ENCODE measurements at regions not wholly inside any gene's neighbourhood (a gene's known extent, or its start where the extent isn't known, plus 50 kb on each side); places are given as distances from the start of the nearest gene placed in this dataset.
"Not testable (repeated sequence)": the region's sequence is repeated elsewhere in the genome, so short reads cannot be mapped to it uniquely, and the experiment has no call there.

DNA sequence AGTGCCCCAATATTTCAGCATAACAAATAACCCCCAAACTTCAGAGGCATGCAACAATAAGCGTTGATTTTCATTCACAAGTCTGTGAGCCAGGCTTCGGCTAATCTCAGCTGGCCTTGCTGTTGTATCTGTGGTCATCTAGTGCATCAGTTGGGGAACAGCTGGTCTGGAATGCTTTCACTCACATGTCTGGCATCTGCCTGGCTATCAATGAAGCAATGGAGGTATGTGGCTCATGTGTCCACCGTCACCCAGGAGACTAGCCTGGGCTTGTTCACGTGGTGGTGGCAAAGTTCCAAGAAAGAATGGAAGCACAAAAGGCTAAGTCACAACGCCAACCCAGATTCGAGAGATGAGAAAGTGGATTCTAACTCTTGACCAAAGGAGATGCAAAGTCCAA, 304.8 kb upstream of the ISX start:
- no peak for DNase-seq

DNA sequence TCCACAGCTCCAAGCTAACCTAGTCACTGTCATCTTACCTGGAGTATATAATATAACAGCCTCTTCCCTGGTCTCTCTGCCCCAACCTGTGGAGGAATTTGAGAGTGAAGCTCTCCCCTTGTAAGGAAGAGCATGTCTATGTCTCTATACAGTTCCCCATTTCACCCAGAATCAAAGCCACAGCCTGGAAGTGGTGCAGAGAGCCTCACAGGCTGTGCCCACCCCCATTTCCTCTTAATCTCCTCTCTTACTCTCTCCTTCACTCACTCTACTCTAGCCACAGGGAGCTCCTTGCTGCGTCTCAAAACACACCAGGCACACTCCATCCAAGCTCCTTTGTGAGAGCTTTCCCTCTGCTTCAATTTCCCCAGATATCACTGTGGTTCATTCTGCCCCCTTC, 302.5 kb upstream of the ISX start:
- no peak for DNase-seq

DNA sequence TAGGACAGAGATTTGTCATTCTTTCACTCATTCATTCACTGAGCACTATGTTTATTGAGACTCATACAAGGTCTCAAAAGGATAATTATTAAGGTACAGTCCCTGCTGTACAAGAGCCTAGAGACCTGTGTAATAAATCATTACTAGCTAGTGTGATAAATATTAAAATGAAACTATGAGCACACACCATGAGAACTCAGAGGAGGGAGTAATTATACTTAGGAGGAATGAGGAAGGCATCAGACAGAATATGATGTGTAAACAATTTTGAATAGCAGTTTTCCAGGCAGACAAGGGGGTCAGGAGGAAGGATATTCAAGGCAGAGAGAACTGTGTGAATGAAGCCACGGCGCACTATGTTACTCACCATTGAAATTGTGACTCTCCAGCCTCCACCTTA, 300.8 kb upstream of the ISX start:
- no peak for DNase-seq

DNA sequence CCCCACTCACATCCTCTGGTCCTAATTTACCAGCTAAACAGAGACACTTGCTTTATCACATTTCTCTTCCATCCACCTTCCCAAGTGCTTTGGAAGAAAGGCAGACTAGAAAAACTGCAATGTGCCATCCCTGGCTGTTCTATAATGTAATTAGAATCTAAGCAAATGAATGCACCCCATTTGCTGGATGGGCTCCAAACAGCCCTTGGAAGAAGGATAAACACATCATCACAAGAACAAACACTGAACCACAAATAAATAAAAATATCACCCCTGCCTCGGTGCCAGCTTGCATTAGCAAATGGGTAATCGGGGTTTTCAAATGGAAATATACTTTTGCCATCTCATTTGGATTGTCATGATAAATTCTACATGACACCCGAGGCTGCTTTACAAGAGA, 296.6 kb upstream of the ISX start:
- DNase-seq = no peak

DNA sequence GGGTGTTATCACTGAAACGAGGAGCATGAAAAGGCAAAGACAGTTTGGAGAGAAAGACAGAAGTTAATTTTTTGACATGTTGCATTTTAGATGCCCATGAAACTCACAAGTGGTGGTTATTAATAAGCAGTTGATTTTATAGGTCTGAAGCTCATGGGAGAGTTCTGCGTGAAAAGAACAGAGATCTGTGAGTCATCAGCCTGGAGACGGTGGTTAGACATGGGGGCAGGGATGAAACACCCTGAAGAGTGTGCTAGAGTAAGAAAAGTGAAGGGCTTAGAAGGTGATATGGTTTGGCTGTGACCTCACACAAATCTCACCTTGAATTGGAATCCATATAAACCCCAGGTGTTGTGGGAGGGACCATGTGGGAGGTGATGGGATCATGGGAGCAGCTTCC, 289.1 kb upstream of the ISX start:
- no peak for DNase-seq

DNA sequence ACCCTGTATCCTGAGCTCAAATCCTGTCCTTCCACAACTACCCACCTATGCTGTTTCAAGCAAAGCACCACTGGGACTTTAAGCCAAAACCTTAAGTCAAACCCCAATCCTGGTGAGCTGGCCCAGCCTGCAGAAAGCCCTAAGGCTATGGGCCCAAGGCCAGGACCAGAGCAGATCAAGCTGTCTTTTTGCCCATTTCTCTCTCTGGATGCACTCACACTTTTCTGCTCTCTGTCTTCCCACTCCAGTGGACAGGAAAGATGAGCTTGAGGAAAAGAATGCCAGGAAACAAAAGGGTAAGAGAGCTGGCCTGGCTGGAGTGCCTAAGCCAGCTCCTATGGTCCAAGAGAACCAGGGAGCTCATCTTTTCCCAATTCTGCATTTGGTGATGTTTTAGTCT, 284.3 kb upstream of the ISX start:
- DNase-seq = no peak

DNA sequence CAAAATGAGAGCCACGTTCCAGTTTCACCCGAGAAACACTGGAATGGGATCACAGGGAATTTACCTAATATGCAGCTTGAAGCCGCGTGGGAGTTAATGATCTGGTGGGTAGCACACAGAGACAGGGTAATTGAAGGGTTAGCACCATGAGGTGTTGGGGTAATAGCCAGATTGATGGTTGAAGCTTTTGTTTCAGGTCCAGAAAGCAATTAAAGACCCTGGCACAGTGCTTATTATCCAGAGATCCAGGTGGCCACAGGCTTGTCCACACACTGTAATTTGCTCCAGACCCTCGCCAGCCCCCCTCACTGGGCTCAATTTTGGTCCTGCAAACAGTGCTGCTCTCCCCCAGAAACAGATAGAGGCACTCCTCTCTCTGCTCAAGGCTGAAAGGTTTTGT, 282.5 kb upstream of the ISX start:
- DNase-seq = no peak

DNA sequence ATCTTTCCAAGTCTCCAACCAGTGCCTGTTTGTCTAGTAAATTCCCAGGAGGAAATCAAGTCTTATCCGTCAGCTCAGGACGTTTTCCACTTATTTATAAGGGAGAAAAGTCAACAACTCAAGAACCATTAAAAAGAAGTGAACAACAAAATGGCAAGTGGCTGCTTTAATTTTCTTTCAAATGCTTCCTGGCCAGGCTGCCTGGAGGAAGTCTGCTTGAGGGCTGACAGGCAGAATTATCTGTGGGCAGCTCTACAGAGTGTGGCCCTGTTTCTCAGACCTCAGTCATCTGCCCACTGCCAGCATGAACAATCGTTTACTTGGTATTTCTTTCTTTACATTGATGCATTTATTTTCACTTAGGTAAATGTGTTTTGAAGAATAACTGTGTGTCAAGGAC, 281.9 kb upstream of the ISX start:
- DNase-seq = no peak

DNA sequence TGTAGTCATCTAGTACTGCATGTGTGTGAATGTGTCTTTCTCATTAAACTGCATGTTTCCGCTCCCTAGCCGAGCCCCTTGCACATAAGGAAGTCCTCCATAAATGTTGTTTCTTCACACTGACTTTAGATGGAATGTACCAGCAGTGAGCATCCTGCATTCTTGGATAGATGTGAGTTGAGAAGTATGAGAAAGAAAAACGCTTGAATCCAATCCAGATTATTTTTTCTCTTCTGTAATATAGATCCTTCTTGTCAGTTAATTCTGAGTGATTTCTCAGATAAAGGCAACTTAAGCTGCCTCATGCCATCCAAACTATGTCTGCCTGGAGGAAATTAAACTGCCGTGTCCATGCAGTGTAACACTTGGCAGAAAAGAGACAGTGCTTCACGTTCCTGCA, 268.1 kb upstream of the ISX start:
- no peak for DNase-seq

DNA sequence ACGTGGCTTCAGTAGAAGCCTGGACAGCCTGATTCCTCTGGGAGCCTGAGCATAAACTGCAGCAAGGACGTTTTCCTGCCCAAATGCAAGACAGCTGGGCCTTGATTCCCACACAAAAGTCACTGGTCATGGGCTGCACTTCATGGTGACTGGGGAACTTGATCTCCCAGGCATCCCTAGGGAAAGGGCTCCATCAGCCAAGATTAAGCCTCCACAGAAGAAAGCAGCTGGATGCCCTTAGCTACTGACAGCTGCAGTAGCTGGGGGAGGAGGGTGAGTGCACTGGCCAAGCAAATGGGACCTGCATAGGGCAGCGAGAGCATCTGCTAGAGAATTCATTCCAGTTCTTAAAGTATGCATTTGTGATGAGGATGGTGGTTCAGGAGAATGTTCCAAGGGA, 267.4 kb upstream of the ISX start:
- no peak for DNase-seq

DNA sequence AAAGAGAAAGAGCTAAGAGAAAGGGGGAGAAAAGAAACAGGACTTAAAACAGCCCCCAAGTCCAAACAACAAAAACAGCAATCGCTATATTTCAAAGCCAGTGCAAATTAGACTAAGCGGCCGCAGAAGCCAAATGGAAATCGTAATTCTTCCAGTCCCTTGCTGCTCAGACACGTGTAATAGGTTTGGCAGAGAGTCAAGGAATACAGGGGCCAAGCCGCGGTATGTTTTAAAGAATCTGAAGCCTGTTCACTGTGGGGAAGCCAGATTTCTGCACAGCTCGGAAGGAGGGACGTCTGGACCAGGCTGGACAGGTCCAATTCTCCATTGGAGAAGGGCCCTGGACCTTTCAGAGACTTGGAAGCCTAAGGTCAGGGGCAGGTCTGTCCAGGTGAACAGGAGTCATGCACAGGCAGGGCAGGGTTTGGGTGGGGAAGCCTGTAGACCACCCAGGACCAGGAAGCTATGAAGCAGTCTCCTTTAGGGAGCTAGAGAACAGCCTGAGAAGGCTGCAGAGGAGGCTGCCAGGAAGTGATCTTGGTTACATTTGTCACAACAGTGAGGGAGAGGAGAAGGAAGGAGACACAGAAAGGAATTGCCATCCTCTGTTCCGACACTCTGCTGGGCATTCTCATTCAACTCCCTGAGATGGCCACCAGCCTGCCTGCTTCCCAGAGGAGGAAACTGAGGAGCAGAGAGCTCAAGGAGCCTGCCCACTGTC, 265.5 kb upstream of the ISX start:
- no peak for DNase-seq

DNA sequence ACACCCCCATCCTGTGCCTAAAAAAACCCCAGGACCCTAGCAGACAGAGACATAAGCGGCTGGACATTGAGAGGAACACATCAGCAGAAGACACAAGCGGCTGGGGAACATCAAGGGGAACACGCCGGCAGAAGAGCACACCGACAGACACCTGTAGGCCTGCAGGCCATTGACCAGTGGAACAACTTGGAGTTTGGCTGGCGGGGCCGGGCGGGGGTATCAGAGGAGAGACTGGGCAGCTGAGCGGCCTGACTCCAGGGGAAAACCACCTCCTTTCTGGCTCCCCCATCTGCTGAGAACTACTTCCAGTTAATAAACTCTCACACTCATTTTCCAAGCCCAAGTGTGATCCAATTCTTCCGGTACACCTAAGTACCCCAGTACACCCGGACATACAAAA, 264.7 kb upstream of the ISX start:
- no peak for DNase-seq

DNA sequence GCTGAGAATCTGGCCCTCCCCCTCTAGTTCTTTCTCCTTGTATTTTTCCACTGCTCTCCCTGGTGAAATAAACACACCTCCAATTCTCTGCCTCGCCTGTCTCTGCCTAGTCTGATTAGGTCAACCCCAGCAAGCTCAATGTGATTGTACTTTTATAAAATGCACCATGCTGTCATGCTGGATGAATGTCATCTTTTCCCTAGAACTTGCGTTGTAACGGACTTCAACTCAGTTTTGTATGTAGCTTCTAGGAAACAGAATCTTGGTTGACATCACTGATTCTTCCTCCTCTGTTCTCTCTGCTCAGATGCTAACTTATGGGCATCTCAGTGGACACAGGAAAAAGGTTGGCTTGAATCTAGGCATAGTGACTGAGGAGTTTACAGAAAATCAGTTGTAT, 261.9 kb upstream of the ISX start:
- DNase-seq = no peak

DNA sequence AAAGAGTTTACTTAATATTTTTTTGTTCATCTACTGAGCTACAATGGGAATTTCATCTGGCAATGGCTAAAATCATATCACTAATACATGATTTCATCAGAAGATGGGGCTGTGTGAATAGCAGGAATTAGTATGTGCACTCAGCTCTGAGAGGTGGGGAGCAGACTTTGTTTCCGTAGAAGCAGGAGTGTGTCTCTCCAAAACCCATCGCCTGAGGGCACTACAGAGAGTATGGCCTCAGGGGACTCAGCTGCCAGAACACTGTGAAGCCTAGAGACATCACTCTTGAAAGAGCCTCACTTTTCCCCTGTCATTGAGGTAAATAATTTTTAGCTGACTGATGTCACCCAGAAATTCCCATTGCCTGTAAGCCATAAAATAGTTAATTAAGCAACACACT, 261.4 kb upstream of the ISX start:
- no peak for DNase-seq

DNA sequence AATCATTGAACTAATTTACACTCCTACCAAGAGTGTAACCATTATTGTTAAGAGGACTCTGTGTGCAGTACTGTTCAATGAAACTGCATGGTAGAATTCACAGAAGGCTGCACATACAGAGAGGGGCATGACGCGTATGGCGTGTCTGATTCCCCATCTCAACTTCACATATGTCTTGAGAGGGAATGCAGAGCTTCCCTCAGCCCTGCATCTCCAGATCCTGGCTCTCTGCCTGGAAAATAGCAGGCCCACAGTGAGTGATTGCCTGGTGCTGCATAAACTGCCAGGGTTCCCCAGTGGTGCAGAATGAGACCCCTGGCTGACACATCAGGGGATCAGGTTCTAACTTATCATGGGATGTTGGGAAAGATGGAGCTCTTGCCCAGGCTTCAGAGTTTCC, 260.2 kb upstream of the ISX start:
- DNase-seq = no peak

DNA sequence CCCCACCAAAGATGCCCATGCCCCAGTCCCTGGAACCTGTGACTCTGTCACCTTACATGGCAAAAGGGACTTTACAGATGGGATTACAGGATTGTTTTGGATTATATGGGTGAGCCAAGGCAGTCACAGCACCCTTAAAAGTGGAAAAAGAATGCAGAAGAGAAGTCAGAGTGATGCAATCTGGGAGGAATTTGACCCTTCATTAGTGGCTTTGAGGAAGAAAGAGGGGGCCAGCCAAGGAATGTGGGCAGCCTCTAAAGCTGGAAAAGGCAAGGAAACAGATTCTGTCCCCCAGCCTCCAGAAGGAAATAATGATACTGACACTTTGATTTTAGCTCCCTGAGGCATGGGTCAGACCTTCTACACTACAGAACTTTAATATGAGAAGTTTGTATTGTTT, 257.3 kb upstream of the ISX start:
- no peak for DNase-seq

DNA sequence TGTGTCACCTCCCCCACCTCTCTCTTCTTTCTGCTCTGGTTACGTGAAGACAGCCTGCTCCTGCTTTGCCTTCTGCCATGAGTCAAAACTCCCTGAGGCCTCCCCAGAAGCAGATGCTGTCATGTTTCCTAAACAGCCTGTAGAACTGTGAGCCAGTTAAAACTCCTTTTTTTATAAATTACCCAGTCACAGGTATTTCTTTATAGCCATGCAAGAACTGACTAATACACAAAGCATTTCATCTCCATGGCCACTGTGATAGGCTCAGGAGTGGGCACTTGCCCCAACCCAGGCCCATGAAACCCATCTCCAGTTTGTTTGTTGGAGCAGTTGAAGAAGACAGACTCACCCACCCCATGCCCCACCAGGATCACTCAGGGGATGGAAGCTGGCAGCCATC, 253.3 kb upstream of the ISX start:
- no peak for DNase-seq

DNA sequence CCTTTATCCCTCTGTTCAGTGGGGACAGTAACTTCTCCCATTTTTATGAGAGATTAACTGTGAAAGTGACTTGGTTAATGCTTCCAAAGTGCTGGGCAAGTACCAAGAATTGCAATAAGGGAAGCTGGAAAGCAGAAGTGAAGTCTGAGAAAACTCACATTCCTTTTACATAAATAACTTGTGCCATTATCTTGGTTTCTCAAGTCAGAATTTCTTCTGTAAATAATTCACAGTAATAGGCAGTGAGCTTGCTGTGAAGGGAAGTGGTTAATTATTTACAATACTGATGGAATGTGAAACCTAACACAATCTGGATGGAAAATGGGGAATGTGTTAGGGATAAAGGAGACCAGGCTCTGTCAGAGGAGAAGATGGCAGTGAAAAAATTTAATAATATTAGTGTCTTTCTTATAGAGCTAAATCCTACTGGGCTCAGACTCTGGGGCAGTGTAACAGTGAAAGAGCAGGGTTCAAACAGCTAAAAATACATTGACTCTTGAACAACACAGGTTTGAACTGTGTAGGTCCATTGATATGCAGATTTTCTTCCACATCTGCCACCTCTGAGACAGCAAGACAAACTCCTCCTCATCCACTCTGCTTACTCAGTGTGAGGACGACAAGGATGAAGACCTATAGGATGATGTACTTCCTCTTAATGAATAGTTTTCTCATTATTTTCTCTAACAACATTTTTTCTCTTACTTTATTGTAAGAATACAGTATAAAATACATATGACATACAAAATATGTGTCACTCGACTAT, 251.5 kb upstream of the ISX start:
- DNase-seq = no peak

DNA sequence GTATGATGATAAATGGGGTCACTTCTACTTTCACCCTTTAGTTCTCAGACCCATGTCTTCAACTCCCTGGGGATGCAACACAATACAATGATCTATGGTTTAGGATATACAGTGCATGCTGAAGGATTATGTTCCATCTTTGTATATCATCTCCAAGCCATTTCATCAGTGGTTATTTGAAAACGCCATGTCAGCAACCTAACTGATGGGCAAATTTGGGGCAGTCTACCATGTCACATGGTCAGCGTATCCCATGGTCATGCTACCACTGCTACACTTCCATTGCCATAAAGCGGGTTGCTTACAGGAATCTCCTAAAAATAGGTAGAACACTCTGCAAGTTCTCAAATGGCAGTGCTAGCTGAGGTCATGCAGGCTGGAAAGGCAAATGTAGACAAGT, 236.5 kb upstream of the ISX start:
- DNase-seq = no peak

DNA sequence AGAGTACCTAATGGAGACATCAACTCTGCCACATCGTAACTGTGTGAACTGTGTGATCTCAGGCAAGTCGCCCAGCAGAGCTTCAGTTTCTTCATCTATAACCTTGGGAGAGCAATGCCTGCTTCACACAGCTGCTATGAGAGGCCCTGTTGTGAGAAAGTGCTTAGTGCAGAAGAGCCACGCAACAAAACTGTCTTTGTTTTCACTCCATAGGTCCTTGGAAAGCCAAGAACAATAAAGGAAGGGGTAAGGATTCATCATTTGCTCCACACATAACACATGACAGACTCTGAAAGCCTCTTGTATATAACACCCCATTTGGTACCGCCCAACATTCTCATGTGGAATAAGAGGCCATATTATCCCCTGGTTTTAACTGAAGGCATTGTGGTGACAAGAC, 231.9 kb upstream of the ISX start:
- no peak for DNase-seq

DNA sequence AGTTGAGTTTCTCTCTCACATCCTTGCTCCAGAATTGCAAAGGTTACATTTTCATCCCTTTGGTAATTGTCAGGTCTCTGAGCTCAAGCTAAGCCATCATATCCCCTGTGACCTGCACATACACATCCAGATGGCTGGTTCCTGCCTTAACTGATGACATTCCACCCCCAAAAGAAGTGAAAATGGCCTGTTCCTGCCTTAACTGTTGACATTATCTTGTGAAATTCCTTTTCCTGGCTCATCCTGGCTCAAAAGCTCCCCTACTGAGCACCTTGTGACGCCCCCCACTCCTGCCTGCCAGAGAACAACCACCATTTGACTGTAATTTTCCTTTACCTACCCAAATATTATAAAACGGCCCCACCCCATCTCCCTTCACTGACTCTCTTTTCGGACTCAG, 231.4 kb upstream of the ISX start:
- not testable (repeated sequence) for DNase-seq

DNA sequence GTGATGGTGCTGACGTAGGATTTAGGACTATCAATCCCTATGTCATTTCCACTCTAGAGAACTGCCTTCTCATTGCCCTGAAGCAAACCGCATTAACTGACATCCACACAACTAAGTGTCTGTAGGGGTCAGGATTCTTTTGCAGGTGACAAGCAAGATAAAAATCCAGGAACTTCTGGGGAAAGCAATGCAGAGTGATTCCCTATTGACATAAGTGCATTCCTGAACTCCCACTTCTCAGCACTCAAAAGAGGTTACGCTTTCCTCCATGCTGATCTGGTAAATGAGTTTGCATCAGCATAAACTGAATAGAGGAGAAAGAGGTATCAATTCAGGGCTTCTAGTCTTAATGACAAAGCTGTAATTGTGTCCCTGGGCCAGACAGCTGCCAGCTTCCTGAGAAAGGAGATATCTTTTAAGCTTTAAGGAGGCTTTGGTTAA, 224.6 kb upstream of the ISX start:
- no peak for DNase-seq

DNA sequence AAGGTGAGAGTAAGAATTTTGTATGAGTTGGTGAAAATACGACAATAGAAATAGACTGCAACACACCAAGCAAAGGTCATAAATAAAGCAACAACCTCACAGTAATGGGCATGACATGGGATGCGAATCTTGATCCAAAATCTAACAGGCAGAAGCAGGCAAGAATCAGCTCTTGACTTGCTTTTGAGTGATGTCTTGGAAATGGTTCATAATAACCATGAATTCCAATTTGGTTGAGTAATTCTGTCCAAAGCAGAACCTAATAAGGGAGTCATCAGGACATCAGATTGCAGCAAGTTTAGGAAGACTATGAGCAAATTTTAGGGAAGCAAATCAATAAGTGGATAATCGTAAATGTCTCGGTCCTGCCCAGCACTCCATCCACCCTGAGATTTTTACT, 224.0 kb upstream of the ISX start:
- no peak for DNase-seq

DNA sequence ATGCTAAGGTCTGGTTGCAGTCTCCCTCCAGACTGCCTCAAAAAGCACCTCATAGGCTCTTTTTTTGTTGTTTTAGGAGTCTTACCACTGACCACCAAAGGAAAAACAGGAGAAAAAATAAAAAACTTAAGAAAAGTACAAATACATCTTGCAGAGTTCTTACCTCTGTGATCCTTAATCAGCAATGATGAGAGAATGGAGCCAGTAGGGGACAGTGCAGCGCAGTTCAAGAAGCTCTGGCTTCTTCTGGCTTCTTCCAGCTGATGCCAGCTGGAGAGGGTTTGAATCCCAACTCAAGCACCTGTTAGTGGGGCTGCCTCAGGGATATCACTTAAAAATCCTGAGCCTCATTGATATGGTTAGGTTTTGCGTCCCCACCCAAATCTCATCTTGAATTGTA, 223.3 kb upstream of the ISX start:
- DNase-seq = no peak

DNA sequence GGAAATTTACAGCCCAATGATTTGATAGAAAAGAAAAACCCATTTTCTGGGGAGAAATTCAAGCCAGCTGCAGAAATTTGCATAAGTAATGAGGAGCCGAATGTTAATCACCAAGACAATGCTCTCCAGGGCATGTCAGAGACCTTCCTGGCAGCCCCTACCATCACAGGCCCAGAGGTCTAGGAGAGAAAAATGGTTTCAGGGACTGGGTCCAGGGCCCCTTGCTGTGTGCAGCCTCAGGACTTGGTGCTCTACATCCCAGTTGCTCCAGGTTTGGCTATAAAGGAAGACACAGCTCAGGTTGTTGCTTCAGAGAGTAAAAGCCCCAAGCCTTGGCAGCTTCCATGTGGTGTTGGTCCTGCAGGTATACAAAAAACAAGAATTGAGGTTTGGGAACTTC, 222.2 kb upstream of the ISX start:
- not testable (repeated sequence) for DNase-seq
